H1 (cell line): ENCODE measurements at regions not wholly inside any gene's neighbourhood (a gene's known extent, or its start where the extent isn't known, plus 50 kb on each side); places are given as distances from the start of the nearest gene placed in this dataset.

Experiments
- CTCF ChIA-PET: fragments of 300-600 bp; sonication (Branson Sonifier 250); formaldehyde crosslinking; loops from one replicate; lab custom pipeline; 2021; ENCODE audit not compliant: partially characterized antibody; lab: Charles Lee
- POLR2A ChIA-PET: fragments of 300-600 bp; sonication (Branson Sonifier 250); formaldehyde crosslinking; loops from one replicate; lab custom pipeline; 2021; ENCODE audit warnings: inconsistent platforms; ENCODE audit not compliant: partially characterized antibody; lab: Charles Lee
- DNase-seq, 2 experiments: peaks; one replicate each; pipeline versions ENCODE4 v3.0.0 to v3.0.0-alpha.2; 2010 to 2022; ENCODE audit warnings: low spot score in 2 of 2, low read depth in 1 of 2, mixed read lengths in 1 of 2
- FAIRE-seq: peaks from 2 replicates; lab custom pipeline; 2011; peaks lifted over from hg19 to GRCh38; lab: Jason Lieb, UNC
- H2AFZ ChIP-seq: 2 replicates; pipeline ENCODE4 v1.8.1; 2012; ENCODE audit warnings: low read length, inconsistent platforms
- H2AK5ac ChIP-seq: 2 replicates; pipeline ENCODE4 v1.6.1; 2013; ENCODE audit warnings: low read depth, low read length
- H2BK120ac ChIP-seq: replicated peaks from 2 replicates; pipeline ENCODE3; 2013; ENCODE audit warnings: low read depth, low read length, inconsistent platforms
- H2BK12ac ChIP-seq: 2 replicates; pipeline ENCODE4 v1.6.1; 2013; ENCODE audit warnings: low read depth, low read length
- H2BK15ac ChIP-seq: 2 replicates; pipeline ENCODE4 v1.6.1; 2013; ENCODE audit warnings: low read length
- H2BK20ac ChIP-seq: 2 replicates; pipeline ENCODE4 v1.6.1; 2013; ENCODE audit warnings: low read length
- H2BK5ac ChIP-seq: 2 replicates; pipeline ENCODE4 v1.6.1; 2013; ENCODE audit warnings: low read depth, low read length
- H3K14ac ChIP-seq: 2 replicates; pipeline ENCODE4 v1.6.1; 2013; ENCODE audit warnings: inconsistent platforms; ENCODE audit not compliant: insufficient read length
- H3K18ac ChIP-seq: 2 replicates; pipeline ENCODE4 v1.6.1; 2013; ENCODE audit warnings: low read length; ENCODE audit errors: extremely low read depth
- H3K23ac ChIP-seq: 2 replicates; pipeline ENCODE4 v1.6.1; 2013; ENCODE audit warnings: inconsistent platforms; ENCODE audit not compliant: insufficient read length
- H3K23me2 ChIP-seq: 2 replicates; pipeline ENCODE4 v1.6.1; 2013; ENCODE audit warnings: low read depth, low read length
- H3K27ac ChIP-seq: 2 replicates; pipeline ENCODE4 v1.6.1; 2011; ENCODE audit warnings: low read depth, low read length, inconsistent platforms
- H3K27me3 ChIP-seq, 4 experiments: replicated peaks in 1 of 4; 1 replicate in 1 of 4; 2 replicates in 3 of 4; pipeline versions ENCODE4 v1.6.1 to v1.8.1; 2011 to 2013; ENCODE audit warnings: low read length in 3 of 4, mild to moderate bottlenecking in 3 of 4, inconsistent platforms in 2 of 4, mixed read lengths in 2 of 4, moderate library complexity in 1 of 4; ENCODE audit not compliant: control insufficient read depth in 3 of 4, insufficient read depth in 3 of 4; ENCODE audit errors: extremely low read depth in 1 of 4
- H3K36me3 ChIP-seq, 4 experiments: 2 replicates each; pipeline versions ENCODE4 v1.6.1 to v1.8.1; 2011 to 2013; ENCODE audit warnings: mild to moderate bottlenecking in 4 of 4, low read length in 3 of 4, moderate library complexity in 2 of 4, control low read depth in 1 of 4, inconsistent platforms in 1 of 4; ENCODE audit not compliant: insufficient read depth in 4 of 4, control insufficient read depth in 2 of 4
- H3K4ac ChIP-seq: replicated peaks from 2 replicates; pipeline ENCODE3; 2013; ENCODE audit warnings: low read length, low read depth, mixed read lengths, inconsistent platforms; ENCODE audit not compliant: insufficient read length
- H3K4me1 ChIP-seq, 4 experiments: replicated peaks in 1 of 4; 1 replicate in 1 of 4; 2 replicates in 3 of 4; pipeline versions ENCODE4 v1.6.1 to v1.8.1; 2011 to 2013; ENCODE audit warnings: low read length in 3 of 4, inconsistent platforms in 2 of 4, mixed read lengths in 1 of 4; ENCODE audit not compliant: insufficient read depth in 4 of 4, control insufficient read depth in 3 of 4
- H3K4me2 ChIP-seq, 2 experiments: 2 replicates each; pipeline versions ENCODE4 v1.6.1 to v1.8.1; 2011 to 2013; ENCODE audit warnings: low read depth in 2 of 2, low read length in 2 of 2, control low read depth in 1 of 2, inconsistent platforms in 1 of 2, mild to moderate bottlenecking in 1 of 2; ENCODE audit not compliant: insufficient read depth in 1 of 2
- H3K4me3 ChIP-seq, 4 experiments: fragments of 200-600, 300-600 bp in 1 of 4; sonication (generic), shearing (Covaris generic), sonication (Bioruptor Twin) in 1 of 4; 2 replicates each; pipeline versions ENCODE4 v1.5.1 to v1.8.1; 2011 to 2016; ENCODE audit warnings: low read length in 4 of 4, low read depth in 3 of 4, control low read depth in 2 of 4, inconsistent platforms in 2 of 4, mild to moderate bottlenecking in 2 of 4, mixed read lengths in 1 of 4, moderate library complexity in 1 of 4; ENCODE audit not compliant: insufficient read depth in 2 of 4; ENCODE audit errors: extremely low read depth in 1 of 4
- H3K56ac ChIP-seq: replicated peaks from 2 replicates; pipeline ENCODE3; 2013; ENCODE audit warnings: low read depth, mild to moderate bottlenecking, mixed read lengths, low read length, inconsistent platforms; ENCODE audit not compliant: insufficient read length
- H3K79me1 ChIP-seq: 2 replicates; pipeline ENCODE4 v1.6.1; 2013; ENCODE audit warnings: low read depth, low read length, control low read depth
- H3K79me2 ChIP-seq, 2 experiments: 2 replicates each; pipeline versions ENCODE4 v1.6.1 to v1.8.1; 2012 to 2013; ENCODE audit warnings: low read length in 2 of 2, mild to moderate bottlenecking in 2 of 2, inconsistent platforms in 1 of 2; ENCODE audit not compliant: insufficient read depth in 2 of 2, control insufficient read depth in 1 of 2
- H3K9ac ChIP-seq, 4 experiments: replicated peaks in 1 of 4; 1 replicate in 1 of 4; 2 replicates in 3 of 4; pipeline versions ENCODE4 v1.6.1 to v1.8.1; 2011 to 2013; ENCODE audit warnings: low read depth in 3 of 4, low read length in 3 of 4, control low read depth in 2 of 4, mild to moderate bottlenecking in 2 of 4, moderate library complexity in 2 of 4, inconsistent platforms in 1 of 4; ENCODE audit errors: extremely low read depth in 1 of 4
- H3K9me3 ChIP-seq, 2 experiments: 2 replicates each; pipeline versions ENCODE4 v1.6.1 to v1.8.1; 2012 to 2013; ENCODE audit warnings: mild to moderate bottlenecking in 2 of 2, moderate library complexity in 2 of 2, control low read depth in 1 of 2, inconsistent platforms in 1 of 2, low read depth in 1 of 2, low read length in 1 of 2, mixed read lengths in 1 of 2; ENCODE audit not compliant: insufficient read depth in 2 of 2
- H4K20me1 ChIP-seq, 2 experiments: replicated peaks in 1 of 2; 2 replicates each; pipeline versions ENCODE3 to v1.8.1; 2011 to 2013; ENCODE audit warnings: inconsistent platforms in 2 of 2, low read length in 2 of 2, mild to moderate bottlenecking in 1 of 2; ENCODE audit not compliant: insufficient read depth in 2 of 2, control insufficient read depth in 1 of 2
- H4K5ac ChIP-seq: 2 replicates; pipeline ENCODE4 v1.6.1; 2013; ENCODE audit warnings: low read length, low read depth, mixed read lengths, inconsistent platforms; ENCODE audit not compliant: insufficient read length
- H4K8ac ChIP-seq: 2 replicates; pipeline ENCODE4 v1.8.0; 2013; ENCODE audit warnings: mild to moderate bottlenecking, moderate library complexity, low read length, inconsistent platforms; ENCODE audit not compliant: insufficient read depth; ENCODE audit errors: extremely low read depth
- H4K91ac ChIP-seq: replicated peaks from 2 replicates; pipeline ENCODE3; 2013; ENCODE audit warnings: low read length, mixed read lengths, inconsistent platforms; ENCODE audit not compliant: insufficient read length
- BACH1 ChIP-seq: IDR thresholded peaks from 2 replicates; pipeline ENCODE4 v1.6.1; 2012; ENCODE audit warnings: low read length, improper control_type of control experiment
- BCL11A ChIP-seq, 2 experiments: IDR thresholded peaks; one replicate each; pipeline ENCODE4 v1.6.1; 2011; ENCODE audit warnings: low read depth in 2 of 2, low read length in 2 of 2, mild to moderate bottlenecking in 2 of 2
- CHD2 ChIP-seq: IDR thresholded peaks from 2 replicates; pipeline ENCODE4 v1.6.1; 2012; ENCODE audit warnings: low read length, improper control_type of control experiment
- CREB1 ChIP-seq: IDR thresholded peaks from 2 replicates; pipeline ENCODE4 v1.6.1; 2012; ENCODE audit warnings: inconsistent platforms
- MAFK ChIP-seq: IDR thresholded peaks from 2 replicates; pipeline ENCODE4 v1.6.1; 2012; ENCODE audit warnings: low read depth, mild to moderate bottlenecking, improper control_type of control experiment, low read length
- POLR2AphosphoS5 ChIP-seq: IDR thresholded peaks from 2 replicates; pipeline ENCODE4 v1.6.1; 2011; ENCODE audit warnings: low read depth, low read length
- RAD21 ChIP-seq, 2 experiments: IDR thresholded peaks in 1 of 2; conservative IDR thresholded peaks in 1 of 2; 2 replicates each; pipeline ENCODE4 v1.6.1; 2011; ENCODE audit warnings: low read depth in 2 of 2, low read length in 2 of 2, improper control_type of control experiment in 1 of 2, inconsistent platforms in 1 of 2, mild to moderate bottlenecking in 1 of 2, moderate library complexity in 1 of 2
- SIN3A ChIP-seq, 2 experiments: IDR thresholded peaks in 1 of 2; conservative IDR thresholded peaks in 1 of 2; 2 replicates each; pipeline ENCODE4 v1.6.1; 2011 to 2012; ENCODE audit warnings: low read length in 2 of 2, improper control_type of control experiment in 1 of 2, low read depth in 1 of 2, mild to moderate bottlenecking in 1 of 2
- SIX5 ChIP-seq: IDR thresholded peaks from 2 replicates; pipeline ENCODE4 v1.6.1; 2011; ENCODE audit warnings: mild to moderate bottlenecking, low read depth, low read length
- SP1 ChIP-seq: IDR thresholded peaks from 2 replicates; pipeline ENCODE4 v1.6.1; 2011; ENCODE audit warnings: low read depth, low read length
- SP4 ChIP-seq: IDR thresholded peaks from 2 replicates; pipeline ENCODE4 v1.6.1; 2012; ENCODE audit warnings: low read length, inconsistent platforms
- SRF ChIP-seq: IDR thresholded peaks from 2 replicates; pipeline ENCODE4 v1.6.1; 2011; ENCODE audit warnings: mild to moderate bottlenecking, low read depth, low read length, moderate library complexity
- SUZ12 ChIP-seq: fragments of 200-600 bp; sonication (generic); IDR thresholded peaks from 2 replicates; pipeline ENCODE4 v1.6.1; 2012; ENCODE audit warnings: mild to moderate bottlenecking, inconsistent platforms, low read length, moderate library complexity, mixed read lengths
- TAF1 ChIP-seq: IDR thresholded peaks from 2 replicates; pipeline ENCODE4 v1.6.1; 2011; ENCODE audit warnings: mild to moderate bottlenecking, low read depth, low read length
- WGBS, 2 experiments: shearing (Covaris generic) in 1 of 2; methylation state at CpG; one replicate each; pipeline versions ENCODE4 v1.1.6 to v1.1.7; 2013 to 2015; ENCODE audit warnings: low lambda C conversion rate in 2 of 2, mixed read lengths in 2 of 2, inconsistent platforms in 1 of 2, low coverage in 1 of 2, missing lambda C conversion rate in 1 of 2; ENCODE audit not compliant: insufficient replicate concordance in 2 of 2, insufficient coverage in 1 of 2, insufficient read length in 1 of 2; ENCODE audit errors: extremely low coverage in 1 of 2, missing lambda C conversion rate in 1 of 2; 5-methylcytosine and 5-hydroxymethylcytosine counted together
- TF ChIP-seq, protein P1 (sequence below): IDR thresholded peaks from 2 replicates; pipeline ENCODE4 v1.6.1; 2012; ENCODE audit warnings: inconsistent platforms

DNA sequence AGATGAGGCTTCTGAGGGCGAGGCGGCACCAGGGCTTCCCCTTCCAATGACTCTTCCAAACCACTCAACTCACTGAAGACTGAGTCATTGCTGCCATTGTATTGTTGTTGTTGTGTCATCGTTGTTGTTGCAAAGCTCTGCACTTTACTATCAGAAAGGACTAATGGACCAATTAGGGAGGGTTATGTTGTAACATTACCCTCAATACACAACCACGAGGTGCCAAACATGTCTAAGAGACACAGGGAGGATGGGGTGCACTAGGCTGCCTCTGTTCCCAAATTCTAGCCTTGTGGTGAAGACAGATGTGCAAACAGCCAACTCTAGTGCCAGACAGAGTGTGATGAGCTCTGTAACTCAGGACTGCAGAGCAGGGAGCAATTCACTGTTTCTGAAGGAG lies 1075.2 kb downstream of the UQCRFS1 start:
- Histone ChIP-seq H3K27ac (no peak overlapping the region), H4K20me1 (no peaks in the 10 kb centered on the region), H3K9ac (no peak overlapping the region), H2AFZ (no peak overlapping the region), H2BK15ac (no peak overlapping the region), H4K8ac (no peak overlapping the region), H3K56ac (no peak overlapping the region), H2BK20ac (no peak overlapping the region), H2AK5ac (no peak overlapping the region), H3K23ac (no peak overlapping the region), H3K4me1 (no peaks in the 10 kb centered on the region; a peak in 1 of 7 replicates), H4K5ac (no peak overlapping the region), H2BK120ac (no peak overlapping the region), H3K4ac (no peak overlapping the region), H4K91ac (no peak overlapping the region), H3K23me2 (no peaks in the 10 kb centered on the region), H3K27me3 (no peaks in the 10 kb centered on the region), H3K9me3 (no peaks in the 10 kb centered on the region), H2BK12ac (no peak overlapping the region), H3K79me1 (no peaks in the 10 kb centered on the region), H3K14ac (no peak overlapping the region), H3K18ac (no peak overlapping the region), H3K79me2 (no peaks in the 10 kb centered on the region), H2BK5ac (no peak overlapping the region), H3K4me2 (no peak overlapping the region), H3K36me3 (no peaks in the 10 kb centered on the region), H3K4me3 (no peak overlapping the region)
- ChIA-PET POLR2A (no interaction called here), CTCF (interaction anchor here (0.8 to 1.6 kb wide), 3 partner anchors 15 to 186 kb away, joined by 3 to 8 read pairs (median 3); no protein-coding TSS in a partner anchor)
- 97% methylated on average over 4 of the region's 4 CpGs; no CpG with 5 or more reads in 1 of the 2 experiments for WGBS, 2 experiments
- FAIRE-seq (no peak), DNase-seq (no peak)
- TF ChIP-seq SRF, result no peak
- TF ChIP-seq POLR2AphosphoS5, result no peak
- TF ChIP-seq SIN3A (conservative IDR thresholded peaks at IDR 0.05 in 1 of 2, IDR thresholded peaks at IDR 0.05 in 1 of 2; ENCODE audit: low read depth in 1 of 2, low read length in 2 of 2), result no peak
- no peak for TF ChIP-seq SP1
- TF ChIP-seq SP4, result no peak
- no peak for TF ChIP-seq TAF1
- TF ChIP-seq CREB1, result no peak
- TF ChIP-seq, protein P1, sequence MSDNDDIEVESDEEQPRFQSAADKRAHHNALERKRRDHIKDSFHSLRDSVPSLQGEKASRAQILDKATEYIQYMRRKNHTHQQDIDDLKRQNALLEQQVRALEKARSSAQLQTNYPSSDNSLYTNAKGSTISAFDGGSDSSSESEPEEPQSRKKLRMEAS, result no peak
- no peak for TF ChIP-seq SIX5
- TF ChIP-seq BACH1, result no peak
- no peak for TF ChIP-seq CHD2
- no peak for TF ChIP-seq SUZ12
- TF ChIP-seq RAD21 (IDR thresholded peaks at IDR 0.05 in 1 of 2, conservative IDR thresholded peaks at IDR 0.05 in 1 of 2; ENCODE audit: low read depth in 2 of 2, low read length in 2 of 2), result no peak
- no peak for TF ChIP-seq BCL11A (IDR thresholded peaks at IDR 0.05; ENCODE audit: low read depth in 2 of 2, low read length in 2 of 2)
- TF ChIP-seq MAFK, result no peak
